Activated CD4-positive, alpha-beta T cell treated with anti-CD3 and anti-CD28 coated beads, Interleukin-2, amount 50 U/mL, for 1 hour (primary cell): ENCODE measurements at regions not wholly inside any gene's neighbourhood (a gene's known extent, or its start where the extent isn't known, plus 50 kb on each side); places are given as distances from the start of the nearest gene placed in this dataset.

Experiments used
- DNase-seq: peaks from one replicate; pipeline ENCODE4 v3.0.0-alpha.2; 2020

GRCh38 chr10:4332764-4333458 is 493.1 kb upstream of the AKR1E2 start:
- no peak for DNase-seq

GRCh38 chr10:4331150-4331549 is 494.9 kb upstream of the AKR1E2 start:
- DNase-seq: no peak

- DNase-seq: no peak
Observed at GRCh38 chr10:4330636-4331035, 495.4 kb upstream of the AKR1E2 start.

GRCh38 chr10:4329225-4329624 is 496.8 kb upstream of the AKR1E2 start:
- DNase-seq: no peak

- no peak for DNase-seq
Observed at GRCh38 chr10:4326647-4327046, 499.4 kb upstream of the AKR1E2 start.

GRCh38 chr10:4319870-4320367 is 506.1 kb upstream of the AKR1E2 start:
- DNase-seq: no peak

GRCh38 chr10:4316161-4316810 is 509.7 kb upstream of the AKR1E2 start:
- no peak for DNase-seq

- no peak for DNase-seq
Observed at GRCh38 chr10:4315551-4315950, 510.5 kb upstream of the AKR1E2 start.

GRCh38 chr10:4313051-4313450 is 513.0 kb upstream of the AKR1E2 start:
- DNase-seq: no peak

- no peak for DNase-seq
Observed at GRCh38 chr10:4312051-4312835, 513.8 kb upstream of the AKR1E2 start.

- no peak for DNase-seq
Observed at GRCh38 chr10:4310172-4310571, 515.8 kb upstream of the AKR1E2 start.

GRCh38 chr10:4307910-4308309 is 518.1 kb upstream of the AKR1E2 start:
- no peak for DNase-seq

- no peak for DNase-seq
Observed at GRCh38 chr10:4306871-4307270, 519.1 kb upstream of the AKR1E2 start.

- DNase-seq: no peak
Observed at GRCh38 chr10:4303045-4303444, 518.0 kb upstream of the KLF6 start.

- no peak for DNase-seq
Observed at GRCh38 chr10:4301291-4302045, 516.5 kb upstream of the KLF6 start.

GRCh38 chr10:4296161-4296560 is 511.2 kb upstream of the KLF6 start:
- no peak for DNase-seq

GRCh38 chr10:4294996-4295792 is 510.2 kb upstream of the KLF6 start:
- DNase-seq: no peak

GRCh38 chr10:4294271-4294670 is 509.3 kb upstream of the KLF6 start:
- no peak for DNase-seq

- DNase-seq: no peak
Observed at GRCh38 chr10:4291990-4292389, 507.0 kb upstream of the KLF6 start.

- no peak for DNase-seq
Observed at GRCh38 chr10:4285121-4285520, 500.1 kb upstream of the KLF6 start.

GRCh38 chr10:4283846-4284610 is 499.0 kb upstream of the KLF6 start:
- DNase-seq: no peak
